ENCODE measurements at regions not wholly inside any gene's neighbourhood (a gene's known extent, or its start where the extent isn't known, plus 50 kb on each side); places are given as distances from the start of the nearest gene placed in this dataset.

GRCh38 chr4:128722911-128723310 lies 86.6 kb upstream of the JADE1 start:
- intact Hi-C loops (cut with DNase I): no loop called here
- DNase-seq: no peak
- no peak overlapping the region for H3K4me3 ChIP-seq (ENCODE audit: low read length in 2 of 2)
- no peaks in the 10 kb centered on the region for H3K9me3 ChIP-seq (ENCODE audit: control insufficient read depth, low read length)
- H3K27ac ChIP-seq (ENCODE audit: low read depth in 1 of 2, low read length in 2 of 2): no peak overlapping the region
- ATAC-seq (ENCODE audit: low FRiP score): no peak
- 87 to 90% methylated on average over 2 of the region's 2 CpGs for WGBS, 2 donors
- H3K27me3 ChIP-seq (ENCODE audit: control insufficient read depth in 1 of 2, insufficient read depth in 2 of 2, low read length in 1 of 2): no peaks in the 10 kb centered on the region
- no peaks in the 10 kb centered on the region for H3K36me3 ChIP-seq (ENCODE audit: control insufficient read depth in 1 of 2, insufficient read depth in 2 of 2, low read length in 1 of 2)
- H3K4me1 ChIP-seq (ENCODE audit: control insufficient read depth in 1 of 2, insufficient read depth in 2 of 2, low read length in 2 of 2): no peaks in the 10 kb centered on the region

- ATAC-seq (ENCODE audit: low FRiP score) (no peak), DNase-seq (no peak)
- intact Hi-C loops (cut with DNase I): no loop called here
- Histone ChIP-seq H3K27ac (ENCODE audit: low read depth in 1 of 2, low read length in 2 of 2) (no peak overlapping the region), H3K27me3 (ENCODE audit: control insufficient read depth in 1 of 2, insufficient read depth in 2 of 2, low read length in 1 of 2) (no peaks in the 10 kb centered on the region), H3K4me3 (ENCODE audit: low read length in 2 of 2) (no peak overlapping the region), H3K9me3 (ENCODE audit: control insufficient read depth, low read length) (no peaks in the 10 kb centered on the region), H3K36me3 (ENCODE audit: control insufficient read depth in 1 of 2, insufficient read depth in 2 of 2, low read length in 1 of 2) (no peaks in the 10 kb centered on the region), H3K4me1 (ENCODE audit: control insufficient read depth in 1 of 2, insufficient read depth in 2 of 2, low read length in 2 of 2) (no peaks in the 10 kb centered on the region)
- 86 to 93% methylated on average over 4 of the region's 4 CpGs for WGBS, 2 donors
Measured at GRCh38 chr4:128721896-128722295, 87.6 kb upstream of the JADE1 start.

GRCh38 chr4:128720270-128720669 lies 89.2 kb upstream of the JADE1 start:
- ATAC-seq (ENCODE audit: low FRiP score): no peak
- no peaks in the 10 kb centered on the region for H3K27me3 ChIP-seq (ENCODE audit: control insufficient read depth in 1 of 2, insufficient read depth in 2 of 2, low read length in 1 of 2)

GRCh38 chr4:128718768-128719167 lies 90.7 kb upstream of the JADE1 start:
- no peak for DNase-seq
- 29 to 33% methylated on average over 1 of the region's 1 CpG for WGBS, 2 donors
- intact Hi-C loops (cut with DNase I): no loop called here
- no peaks in the 10 kb centered on the region for H3K27me3 ChIP-seq (ENCODE audit: control insufficient read depth in 1 of 2, insufficient read depth in 2 of 2, low read length in 1 of 2)
- no peak overlapping the region for H3K27ac ChIP-seq (ENCODE audit: low read depth in 1 of 2, low read length in 2 of 2)
- no peak overlapping the region for H3K4me3 ChIP-seq (ENCODE audit: low read length in 2 of 2)
- no peaks in the 10 kb centered on the region for H3K36me3 ChIP-seq (ENCODE audit: control insufficient read depth in 1 of 2, insufficient read depth in 2 of 2, low read length in 1 of 2)
- no peaks in the 10 kb centered on the region for H3K9me3 ChIP-seq (ENCODE audit: control insufficient read depth, low read length)
- ATAC-seq (ENCODE audit: low FRiP score): no peak
- peaks cover 3 to 4% of the 10 kb centered on the region in 2 donors for H3K4me1 ChIP-seq (ENCODE audit: control insufficient read depth in 1 of 2, insufficient read depth in 2 of 2, low read length in 2 of 2)

More at GRCh38 chr4:128720270-128720669, 89.2 kb upstream of the JADE1 start:
- H3K36me3 ChIP-seq (ENCODE audit: control insufficient read depth in 1 of 2, insufficient read depth in 2 of 2, low read length in 1 of 2): no peaks in the 10 kb centered on the region
- intact Hi-C loops (cut with DNase I): no loop called here
- WGBS, 2 donors: 90 to 92% methylated on average over 4 of the region's 4 CpGs
- H3K27ac ChIP-seq (ENCODE audit: low read depth in 1 of 2, low read length in 2 of 2): no peak overlapping the region
- H3K4me3 ChIP-seq (ENCODE audit: low read length in 2 of 2): no peak overlapping the region
- no peak for DNase-seq
- H3K9me3 ChIP-seq (ENCODE audit: control insufficient read depth, low read length): no peaks in the 10 kb centered on the region
- H3K4me1 ChIP-seq (ENCODE audit: control insufficient read depth in 1 of 2, insufficient read depth in 2 of 2, low read length in 2 of 2): peaks cover 3 to 4% of the 10 kb centered on the region in 2 donors

- no peak overlapping the region for H3K4me3 ChIP-seq (ENCODE audit: low read length in 2 of 2)
- ATAC-seq (ENCODE audit: low FRiP score) (peak; percentile 65), DNase-seq (no peak)
Measured at GRCh38 chr4:128716338-128716737, 93.2 kb upstream of the JADE1 start.

GRCh38 chr4:128715616-128716015 lies 93.9 kb upstream of the JADE1 start:
- intact Hi-C loops (cut with DNase I): no loop called here
- DNase-seq (no peak), ATAC-seq (ENCODE audit: low FRiP score) (peak; percentile 57)
- Histone ChIP-seq H3K4me3 (ENCODE audit: low read length in 2 of 2) (no peak overlapping the region), H3K36me3 (ENCODE audit: control insufficient read depth in 1 of 2, insufficient read depth in 2 of 2, low read length in 1 of 2) (no peaks in the 10 kb centered on the region), H3K9me3 (ENCODE audit: control insufficient read depth, low read length) (no peaks in the 10 kb centered on the region), H3K27me3 (ENCODE audit: control insufficient read depth in 1 of 2, insufficient read depth in 2 of 2, low read length in 1 of 2) (no peaks in the 10 kb centered on the region), H3K27ac (ENCODE audit: low read depth in 1 of 2, low read length in 2 of 2) (no peak overlapping the region), H3K4me1 (ENCODE audit: control insufficient read depth in 1 of 2, insufficient read depth in 2 of 2, low read length in 2 of 2) (peaks cover 3 to 4% of the 10 kb centered on the region in 2 donors)
- 94 to 97% methylated on average over 5 of the region's 5 CpGs for WGBS, 2 donors

More at GRCh38 chr4:128716338-128716737, 93.2 kb upstream of the JADE1 start:
- Histone ChIP-seq H3K36me3 (ENCODE audit: control insufficient read depth in 1 of 2, insufficient read depth in 2 of 2, low read length in 1 of 2) (no peaks in the 10 kb centered on the region), H3K4me1 (ENCODE audit: control insufficient read depth in 1 of 2, insufficient read depth in 2 of 2, low read length in 2 of 2) (peaks cover 3 to 4% of the 10 kb centered on the region in 2 donors), H3K9me3 (ENCODE audit: control insufficient read depth, low read length) (no peaks in the 10 kb centered on the region), H3K27ac (ENCODE audit: low read depth in 1 of 2, low read length in 2 of 2) (peak overlapping the region in 1 of 2 donors; percentile 63), H3K27me3 (ENCODE audit: control insufficient read depth in 1 of 2, insufficient read depth in 2 of 2, low read length in 1 of 2) (no peaks in the 10 kb centered on the region)
- WGBS, 2 donors: 3 to 7% methylated on average over 4 of the region's 4 CpGs
- intact Hi-C loops (cut with DNase I): no loop called here

GRCh38 chr4:128711361-128711760 lies 98.1 kb upstream of the JADE1 start:
- Histone ChIP-seq H3K27me3 (ENCODE audit: control insufficient read depth in 1 of 2, insufficient read depth in 2 of 2, low read length in 1 of 2) (no peaks in the 10 kb centered on the region), H3K4me3 (ENCODE audit: low read length in 2 of 2) (no peak overlapping the region), H3K36me3 (ENCODE audit: control insufficient read depth in 1 of 2, insufficient read depth in 2 of 2, low read length in 1 of 2) (no peaks in the 10 kb centered on the region), H3K4me1 (ENCODE audit: control insufficient read depth in 1 of 2, insufficient read depth in 2 of 2, low read length in 2 of 2) (peaks cover under 1% of the 10 kb centered on the region in 2 donors), H3K9me3 (ENCODE audit: control insufficient read depth, low read length) (no peaks in the 10 kb centered on the region), H3K27ac (ENCODE audit: low read depth in 1 of 2, low read length in 2 of 2) (no peak overlapping the region)
- 58 to 82% methylated on average over 1 of the region's 1 CpG for WGBS, 2 donors
- ATAC-seq (ENCODE audit: low FRiP score) (no peak), DNase-seq (no peak)
- intact Hi-C loops (cut with DNase I): no loop called here

GRCh38 chr4:128709268-128709667 lies 100.2 kb upstream of the JADE1 start:
- intact Hi-C loops (cut with DNase I): no loop called here
- WGBS, 2 donors: 59 to 71% methylated on average over 4 of the region's 4 CpGs
- no peaks in the 10 kb centered on the region for H3K4me1 ChIP-seq (ENCODE audit: control insufficient read depth in 1 of 2, insufficient read depth in 2 of 2, low read length in 2 of 2)
- H3K27me3 ChIP-seq (ENCODE audit: control insufficient read depth in 1 of 2, insufficient read depth in 2 of 2, low read length in 1 of 2): no peaks in the 10 kb centered on the region
- no peaks in the 10 kb centered on the region for H3K36me3 ChIP-seq (ENCODE audit: control insufficient read depth in 1 of 2, insufficient read depth in 2 of 2, low read length in 1 of 2)
- no peak overlapping the region for H3K27ac ChIP-seq (ENCODE audit: low read depth in 1 of 2, low read length in 2 of 2)
- ATAC-seq (ENCODE audit: low FRiP score) (no peak), DNase-seq (no peak)
- no peaks in the 10 kb centered on the region for H3K9me3 ChIP-seq (ENCODE audit: control insufficient read depth, low read length)
- H3K4me3 ChIP-seq (ENCODE audit: low read length in 2 of 2): no peak overlapping the region

GRCh38 chr4:128707864-128708263 lies 101.6 kb upstream of the JADE1 start:
- Histone ChIP-seq H3K4me3 (ENCODE audit: low read length in 2 of 2) (no peak overlapping the region), H3K4me1 (ENCODE audit: control insufficient read depth in 1 of 2, insufficient read depth in 2 of 2, low read length in 2 of 2) (no peaks in the 10 kb centered on the region), H3K27me3 (ENCODE audit: control insufficient read depth in 1 of 2, insufficient read depth in 2 of 2, low read length in 1 of 2) (no peaks in the 10 kb centered on the region), H3K9me3 (ENCODE audit: control insufficient read depth, low read length) (no peaks in the 10 kb centered on the region), H3K27ac (ENCODE audit: low read depth in 1 of 2, low read length in 2 of 2) (no peak overlapping the region), H3K36me3 (ENCODE audit: control insufficient read depth in 1 of 2, insufficient read depth in 2 of 2, low read length in 1 of 2) (no peaks in the 10 kb centered on the region)
- 15 to 39% methylated on average over 6 of the region's 6 CpGs for WGBS, 2 donors
- intact Hi-C loops (cut with DNase I): no loop called here
- no peak for ATAC-seq (ENCODE audit: low FRiP score)
- DNase-seq: no peak
